ENCODE measurements at regions not wholly inside any gene's neighbourhood (a gene's known extent, or its start where the extent isn't known, plus 50 kb on each side); places are given as distances from the start of the nearest gene placed in this dataset.

DNA sequence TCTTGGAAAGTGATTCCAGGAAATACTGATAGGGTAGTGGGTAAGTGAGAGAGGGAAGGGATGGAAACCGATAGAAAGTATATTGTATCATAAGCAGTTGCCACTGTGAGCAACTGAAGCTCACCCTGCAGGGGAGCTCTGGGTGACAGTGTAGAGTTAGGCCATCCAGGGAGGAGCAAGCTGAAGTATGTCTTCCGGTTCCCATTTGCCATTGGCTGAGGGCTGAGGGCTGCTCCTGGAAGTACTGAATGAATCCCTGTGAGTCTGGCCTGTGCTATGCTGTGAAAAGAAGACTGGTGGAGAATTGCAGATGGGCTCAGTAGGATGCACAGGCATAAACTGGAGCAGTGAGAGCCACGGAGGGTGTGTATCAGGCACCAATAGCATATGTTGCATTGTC, 348.3 kb downstream of the MFSD1 start:
- Histone ChIP-seq H3K27me3 (no peaks in the 10 kb centered on the region), H3K27ac (no peak overlapping the region), H3K4me3 (no peak overlapping the region), H3K36me3 (no peaks in the 10 kb centered on the region), H3K9me3 (no peaks in the 10 kb centered on the region), H3K4me1 (no peaks in the 10 kb centered on the region)
- TF ChIP-seq EP300 (IDR thresholded peaks at IDR 0.05; ENCODE audit: low read depth) (no peak), POLR2A (IDR thresholded peaks at IDR 0.05) (no peak), POLR2AphosphoS5 (IDR thresholded peaks at IDR 0.05) (no peak)
- TF ChIP-seq, protein P1, sequence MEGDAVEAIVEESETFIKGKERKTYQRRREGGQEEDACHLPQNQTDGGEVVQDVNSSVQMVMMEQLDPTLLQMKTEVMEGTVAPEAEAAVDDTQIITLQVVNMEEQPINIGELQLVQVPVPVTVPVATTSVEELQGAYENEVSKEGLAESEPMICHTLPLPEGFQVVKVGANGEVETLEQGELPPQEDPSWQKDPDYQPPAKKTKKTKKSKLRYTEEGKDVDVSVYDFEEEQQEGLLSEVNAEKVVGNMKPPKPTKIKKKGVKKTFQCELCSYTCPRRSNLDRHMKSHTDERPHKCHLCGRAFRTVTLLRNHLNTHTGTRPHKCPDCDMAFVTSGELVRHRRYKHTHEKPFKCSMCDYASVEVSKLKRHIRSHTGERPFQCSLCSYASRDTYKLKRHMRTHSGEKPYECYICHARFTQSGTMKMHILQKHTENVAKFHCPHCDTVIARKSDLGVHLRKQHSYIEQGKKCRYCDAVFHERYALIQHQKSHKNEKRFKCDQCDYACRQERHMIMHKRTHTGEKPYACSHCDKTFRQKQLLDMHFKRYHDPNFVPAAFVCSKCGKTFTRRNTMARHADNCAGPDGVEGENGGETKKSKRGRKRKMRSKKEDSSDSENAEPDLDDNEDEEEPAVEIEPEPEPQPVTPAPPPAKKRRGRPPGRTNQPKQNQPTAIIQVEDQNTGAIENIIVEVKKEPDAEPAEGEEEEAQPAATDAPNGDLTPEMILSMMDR (IDR thresholded peaks at IDR 0.05), result no peak
- no peak for DNase-seq
- intact Hi-C loops (cut with DNase I; ENCODE audit: low total_unique reads) (no loop called here), in situ Hi-C loops (cut with MboI; ENCODE audit: low pct_ligation_motif_present in 1 of 4, low pct_unique_long_range_greater_than_20kb in 1 of 4, low sequenced_read_pairs in 3 of 4) (no loop called here)
- WGBS, 2 donors (ENCODE audit: low coverage in 1 of 2), result 88 to 100% methylated on average over 1 to 3 of the region's 3 CpGs

DNA sequence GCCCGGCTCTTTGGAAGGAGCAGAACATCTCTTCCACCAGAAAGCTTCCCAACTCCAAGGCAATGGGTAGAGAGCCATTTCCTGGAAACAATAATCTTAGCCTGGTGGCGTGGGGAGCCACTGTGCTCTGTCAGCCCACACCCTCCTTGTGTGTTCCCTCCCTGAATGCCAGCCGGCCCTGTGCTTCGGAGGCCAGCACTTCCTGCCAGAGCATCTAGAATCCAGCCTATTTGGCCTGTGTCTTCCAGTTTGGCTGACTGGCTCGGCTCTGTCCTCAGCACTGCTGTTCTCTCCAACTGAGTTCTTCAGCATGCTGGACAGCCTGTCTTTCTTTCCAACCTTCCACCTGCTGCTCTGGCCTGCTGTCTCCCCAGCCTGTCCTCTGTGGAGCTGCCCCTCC, 349.3 kb downstream of the MFSD1 start:
- DNase-seq, result no peak
- H3K4me1 ChIP-seq, result no peaks in the 10 kb centered on the region
- TF ChIP-seq POLR2A (IDR thresholded peaks at IDR 0.05) (no peak), POLR2AphosphoS5 (IDR thresholded peaks at IDR 0.05) (no peak), EP300 (IDR thresholded peaks at IDR 0.05; ENCODE audit: low read depth) (no peak)
- TF ChIP-seq, protein P1 (IDR thresholded peaks at IDR 0.05), result no peak
- WGBS, 2 donors (ENCODE audit: low coverage in 1 of 2), result 59 to 66% methylated on average over 4 to 5 of the region's 5 CpGs
- no peaks in the 10 kb centered on the region for H3K27me3 ChIP-seq
- H3K9me3 ChIP-seq, result no peaks in the 10 kb centered on the region
- in situ Hi-C loops (cut with MboI; ENCODE audit: low pct_ligation_motif_present in 1 of 4, low pct_unique_long_range_greater_than_20kb in 1 of 4, low sequenced_read_pairs in 3 of 4) (no loop called here), intact Hi-C loops (cut with DNase I; ENCODE audit: low total_unique reads) (no loop called here)
- no peak overlapping the region for H3K4me3 ChIP-seq
- H3K36me3 ChIP-seq, result no peaks in the 10 kb centered on the region
- no peak overlapping the region for H3K27ac ChIP-seq

DNA sequence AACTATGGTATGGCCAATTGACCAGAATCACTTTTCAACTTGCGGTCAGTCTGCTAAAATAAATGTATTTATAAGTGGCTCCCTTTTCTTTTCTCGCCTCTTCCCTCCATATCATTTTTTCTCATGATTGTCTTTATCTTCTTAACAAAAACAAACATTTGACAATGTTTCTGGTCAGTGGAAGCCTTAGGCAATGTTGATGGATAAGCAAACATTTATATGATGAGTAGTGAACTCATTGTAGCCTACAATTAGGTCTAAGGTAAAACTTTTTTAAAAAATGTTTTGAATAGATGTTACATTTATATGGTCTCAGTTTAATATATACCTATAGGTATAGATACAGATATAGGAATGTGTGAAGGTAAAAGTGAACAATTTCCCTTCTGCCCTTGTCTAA, 355.4 kb downstream of the MFSD1 start:
- no peaks in the 10 kb centered on the region for H3K36me3 ChIP-seq
- intact Hi-C loops (cut with DNase I; ENCODE audit: low total_unique reads) (no loop called here), in situ Hi-C loops (cut with MboI; ENCODE audit: low pct_ligation_motif_present in 1 of 4, low pct_unique_long_range_greater_than_20kb in 1 of 4, low sequenced_read_pairs in 3 of 4) (no loop called here)
- no peak for DNase-seq
- H3K27ac ChIP-seq, result no peak overlapping the region
- no peaks in the 10 kb centered on the region for H3K4me1 ChIP-seq
- TF ChIP-seq, protein P1 (IDR thresholded peaks at IDR 0.05), result no peak
- no peak for TF ChIP-seq POLR2A (IDR thresholded peaks at IDR 0.05)
- TF ChIP-seq EP300 (IDR thresholded peaks at IDR 0.05; ENCODE audit: low read depth), result no peak
- no peak for TF ChIP-seq POLR2AphosphoS5 (IDR thresholded peaks at IDR 0.05)
- 88 to 89% methylated on average over 2 of the region's 2 CpGs for WGBS, 2 donors (ENCODE audit: low coverage in 1 of 2)
- H3K4me3 ChIP-seq, result no peak overlapping the region
- no peaks in the 10 kb centered on the region for H3K9me3 ChIP-seq
- H3K27me3 ChIP-seq, result no peaks in the 10 kb centered on the region

DNA sequence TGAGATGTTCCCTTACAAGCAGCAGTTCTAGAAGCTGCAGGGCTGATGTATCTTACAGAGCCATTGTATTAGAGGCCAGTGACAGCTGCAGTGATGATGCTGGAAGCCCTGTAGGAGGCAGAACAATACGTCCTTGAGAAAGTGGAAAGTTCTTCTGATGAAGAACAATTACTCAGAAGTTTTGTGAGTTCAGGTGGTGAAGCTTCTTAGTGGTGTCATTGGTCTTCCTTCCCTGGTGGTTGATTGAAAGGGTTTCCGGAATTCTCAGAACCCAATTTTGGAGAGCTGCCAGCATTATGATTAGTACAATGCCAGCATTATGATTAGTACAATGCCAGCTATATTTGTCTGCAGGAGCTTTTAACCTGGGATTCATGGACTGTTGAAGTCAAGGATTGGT, 356.4 kb downstream of the MFSD1 start:
- H3K27ac ChIP-seq, result no peak overlapping the region
- WGBS, 2 donors (ENCODE audit: low coverage in 1 of 2), result 47 to 63% methylated on average over 2 of the region's 2 CpGs
- no peaks in the 10 kb centered on the region for H3K27me3 ChIP-seq
- in situ Hi-C loops (cut with MboI; ENCODE audit: low pct_ligation_motif_present in 1 of 4, low pct_unique_long_range_greater_than_20kb in 1 of 4, low sequenced_read_pairs in 3 of 4) (no loop called here), intact Hi-C loops (cut with DNase I; ENCODE audit: low total_unique reads) (no loop called here)
- H3K36me3 ChIP-seq, result no peaks in the 10 kb centered on the region
- DNase-seq, result no peak
- no peaks in the 10 kb centered on the region for H3K9me3 ChIP-seq
- TF ChIP-seq, protein P1 (IDR thresholded peaks at IDR 0.05), result no peak
- TF ChIP-seq POLR2A (IDR thresholded peaks at IDR 0.05) (no peak), POLR2AphosphoS5 (IDR thresholded peaks at IDR 0.05) (no peak), EP300 (IDR thresholded peaks at IDR 0.05; ENCODE audit: low read depth) (no peak)
- H3K4me1 ChIP-seq, result no peaks in the 10 kb centered on the region
- H3K4me3 ChIP-seq, result no peak overlapping the region
